ENCODE measurements at regions not wholly inside any gene's neighbourhood (a gene's known extent, or its start where the extent isn't known, plus 50 kb on each side); places are given as distances from the start of the nearest gene placed in this dataset.
"Not testable (repeated sequence)": the region's sequence is repeated elsewhere in the genome, so short reads cannot be mapped to it uniquely, and the experiment has no call there.

DNA sequence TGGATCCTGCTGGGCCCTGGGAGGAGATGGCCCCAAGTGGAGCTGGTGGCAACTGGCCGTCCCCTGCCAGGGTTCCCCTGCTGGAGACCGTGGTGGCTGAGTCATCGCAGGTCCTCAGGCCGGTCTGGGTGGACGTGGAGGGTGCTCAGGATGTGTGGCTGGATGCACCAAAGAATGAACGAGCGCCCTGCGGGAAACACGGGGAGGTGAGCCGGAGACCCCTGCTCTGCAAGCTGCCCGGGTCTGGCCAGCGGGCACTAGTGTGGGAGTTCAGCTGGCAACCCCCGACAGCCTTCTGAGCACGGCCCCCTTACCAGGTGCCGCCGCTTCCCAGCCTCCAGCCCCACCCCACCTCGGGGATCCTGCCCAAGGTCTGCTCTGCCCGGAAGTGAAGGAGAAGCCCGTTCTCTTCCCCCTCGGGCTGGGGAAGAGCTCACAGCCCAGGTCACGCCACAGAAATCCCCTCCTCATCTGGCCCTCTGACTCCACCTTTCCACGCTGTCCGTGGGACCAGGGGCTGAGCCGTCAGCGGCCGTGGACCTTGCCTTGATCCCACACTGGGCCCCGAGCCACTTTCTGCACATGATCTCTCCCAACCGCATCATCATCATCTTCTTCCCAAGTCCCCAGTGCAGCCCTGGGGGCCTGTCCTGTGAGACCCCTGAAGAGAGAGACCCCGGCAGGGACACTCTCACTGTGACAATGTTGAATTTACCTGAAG lies 165.5 kb downstream of the KIF26A start:
- DNase-seq (ENCODE audit: low read depth in 1 of 2, low spot score in 1 of 2), result no peak

DNA sequence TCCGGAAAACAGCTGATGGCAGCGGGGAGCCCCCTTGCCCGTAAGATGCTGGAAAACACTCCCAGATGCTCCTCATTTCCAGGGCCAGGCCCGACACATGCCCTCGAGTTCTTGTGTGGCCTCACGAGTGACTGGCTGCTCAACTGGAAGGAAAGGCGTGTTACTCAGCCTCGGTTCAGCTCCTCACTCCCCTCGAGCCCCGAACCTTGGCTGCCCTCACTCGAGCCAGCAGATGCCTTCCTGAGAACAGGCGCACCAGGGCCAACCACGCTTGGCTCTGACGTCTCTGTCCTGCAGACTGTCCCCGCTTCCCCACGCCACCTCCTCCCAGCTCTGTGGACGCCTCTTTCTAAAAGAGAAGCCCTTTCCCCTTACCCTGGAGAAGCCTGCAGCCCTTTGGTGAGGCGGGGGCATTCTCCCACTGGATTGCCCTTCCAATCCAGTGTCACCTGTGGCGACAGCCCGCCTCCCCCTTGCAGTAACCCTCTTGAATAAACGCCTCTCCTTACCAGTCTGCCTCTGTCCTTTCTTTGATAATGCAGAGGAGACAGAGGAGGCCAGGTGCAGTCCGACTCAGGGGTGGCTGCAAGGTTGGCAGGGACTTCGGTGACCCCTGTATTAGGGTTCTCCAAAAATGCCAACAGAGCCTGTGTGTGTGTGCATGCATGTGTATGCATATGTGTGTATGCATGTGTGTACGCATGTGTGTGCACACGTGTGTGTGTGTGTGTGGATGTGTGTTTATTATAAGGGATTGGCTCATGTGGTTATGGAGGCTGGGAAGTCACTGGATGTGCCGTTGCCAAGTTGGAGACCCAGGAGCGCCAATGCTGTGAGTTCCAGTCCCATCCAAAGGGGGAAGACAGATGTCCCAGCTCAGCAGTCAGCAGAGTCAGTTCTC lies 166.3 kb downstream of the KIF26A start:
- no peak for DNase-seq (ENCODE audit: low read depth in 1 of 2, low spot score in 1 of 2)

DNA sequence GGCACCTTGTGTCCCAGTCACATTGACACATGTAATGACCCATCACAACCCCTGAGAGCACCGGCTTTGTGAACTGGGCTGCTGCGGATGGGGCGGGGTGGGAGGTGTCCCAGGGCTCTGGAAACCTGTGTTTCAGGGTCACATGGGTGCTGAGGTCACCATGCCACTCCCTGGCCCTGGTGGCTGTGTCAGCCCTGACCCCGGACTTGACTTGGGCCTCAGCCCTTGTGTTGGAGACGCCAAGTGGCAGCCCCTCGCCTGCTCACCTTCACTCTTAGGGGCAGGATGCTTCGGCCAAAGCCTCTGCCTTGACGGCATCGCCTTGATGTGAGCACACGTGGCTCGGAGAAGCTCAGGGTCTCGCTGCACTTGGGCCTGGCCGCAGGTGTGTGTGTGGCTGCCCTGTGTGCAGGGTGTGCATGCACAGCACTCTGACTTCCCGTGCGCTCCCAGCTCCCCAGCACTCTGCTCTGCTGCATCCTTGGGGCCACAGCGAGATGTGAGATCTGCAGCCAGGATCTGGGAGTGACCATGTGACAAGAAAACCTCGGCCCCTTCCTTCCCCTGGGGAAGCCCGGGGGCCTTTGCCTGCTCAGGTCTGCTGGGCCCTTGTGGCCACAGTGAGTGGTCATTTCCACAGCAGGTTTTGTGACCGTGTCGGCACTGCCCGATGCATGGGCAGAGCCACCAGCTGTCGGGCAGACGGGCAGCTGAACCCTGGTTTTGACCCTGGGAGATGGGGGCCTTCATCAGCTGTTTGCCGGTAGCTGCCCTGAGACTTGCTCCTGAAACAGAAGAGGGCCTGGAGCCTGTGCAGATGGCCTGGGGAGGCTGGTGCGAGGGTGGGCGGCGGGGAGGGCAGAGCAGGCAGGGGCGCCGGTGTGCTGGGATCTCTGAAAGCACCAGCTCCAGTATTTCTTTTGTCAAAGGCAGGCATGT lies 167.4 kb downstream of the KIF26A start:
- no peak for DNase-seq (ENCODE audit: low read depth in 1 of 2, low spot score in 1 of 2)

DNA sequence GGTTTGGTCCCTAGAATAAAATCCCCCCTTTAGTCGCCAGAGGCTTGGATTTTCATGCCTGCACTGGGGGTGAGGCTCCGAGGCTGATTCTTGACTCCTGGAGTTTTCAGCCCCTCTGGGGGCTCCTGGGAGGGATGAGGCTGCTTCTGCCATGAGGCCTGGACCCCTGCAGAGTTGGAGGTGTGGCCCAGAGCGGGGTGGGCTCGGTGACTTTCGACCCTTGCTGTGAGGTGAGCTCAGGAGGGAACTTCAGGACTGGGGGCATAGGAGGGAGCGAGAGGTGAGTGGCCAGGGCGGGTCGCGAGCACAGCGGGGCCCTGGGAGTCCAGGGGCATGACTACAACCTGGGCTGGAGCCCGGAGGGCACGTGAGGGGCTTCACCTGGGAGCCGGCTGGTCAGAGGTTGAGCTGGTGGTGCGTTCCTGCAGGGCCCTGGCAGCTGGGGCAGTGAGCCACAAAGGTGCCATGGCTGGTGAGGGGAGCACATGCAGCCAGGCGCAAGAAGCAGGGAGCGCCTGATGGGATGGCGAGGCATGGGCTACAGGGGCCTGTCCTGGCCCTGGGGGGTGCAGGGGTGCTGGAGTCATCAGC lies 168.2 kb downstream of the KIF26A start:
- DNase-seq (ENCODE audit: low read depth in 1 of 2, low spot score in 1 of 2), result no peak

DNA sequence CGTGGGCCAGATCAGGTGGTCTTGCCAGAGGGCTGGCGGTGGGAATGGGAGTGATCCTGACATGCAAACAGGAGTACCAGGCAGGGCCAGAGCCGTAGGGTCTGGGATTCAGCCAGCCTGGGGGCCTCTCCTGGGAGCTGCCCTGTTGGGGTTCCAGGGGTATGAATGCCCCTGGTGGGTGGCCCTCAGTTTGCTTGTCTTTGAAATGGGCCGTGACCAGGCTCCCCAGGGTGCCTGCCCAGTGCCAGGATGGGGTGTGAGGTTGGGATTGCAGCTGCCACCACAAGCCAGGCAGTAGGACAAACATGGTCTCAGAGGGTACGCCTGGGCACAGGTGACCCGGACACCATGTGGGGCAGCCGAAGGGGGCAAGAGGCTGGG lies 168.8 kb downstream of the KIF26A start:
- DNase-seq (ENCODE audit: low read depth in 1 of 2, low spot score in 1 of 2), result no peak

DNA sequence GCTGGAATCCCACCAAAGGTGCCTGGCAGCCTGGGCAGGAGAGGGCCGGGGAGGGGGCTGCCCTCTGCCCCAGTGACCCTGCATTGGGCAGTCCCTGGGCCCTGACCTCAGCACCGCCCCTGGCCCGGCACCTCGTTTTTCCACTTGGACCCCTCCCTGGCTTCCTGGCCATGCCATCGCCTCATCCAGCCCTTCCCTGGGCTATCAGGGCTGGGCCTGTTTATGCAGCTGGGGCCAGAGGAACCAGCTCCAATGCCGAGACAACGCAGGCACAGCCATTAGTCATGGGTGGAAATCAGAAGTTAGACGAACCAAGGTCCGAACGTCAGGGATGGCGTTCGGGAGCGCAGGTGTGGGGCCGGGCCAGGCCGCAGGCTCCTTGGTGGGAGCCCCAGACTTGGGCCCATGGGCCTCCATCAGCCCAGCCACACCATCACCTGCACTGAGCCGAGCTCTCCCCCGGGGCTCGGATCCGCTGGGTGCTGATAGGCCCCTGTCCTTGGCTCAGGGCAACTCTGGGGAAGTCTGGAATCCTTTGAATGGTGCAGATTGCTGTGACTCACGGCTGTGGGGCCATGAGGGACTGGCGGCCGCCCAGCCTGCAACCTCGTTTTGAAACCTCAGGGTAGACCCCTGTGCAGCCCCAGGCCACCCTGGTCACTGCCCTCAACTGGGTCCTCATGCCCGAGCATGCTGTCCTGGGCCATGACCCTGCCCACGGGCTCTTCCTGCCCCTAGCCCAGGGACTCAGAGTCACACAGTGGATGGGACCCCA lies 169.4 kb downstream of the KIF26A start:
- no peak for DNase-seq (ENCODE audit: low read depth in 1 of 2, low spot score in 1 of 2)

DNA sequence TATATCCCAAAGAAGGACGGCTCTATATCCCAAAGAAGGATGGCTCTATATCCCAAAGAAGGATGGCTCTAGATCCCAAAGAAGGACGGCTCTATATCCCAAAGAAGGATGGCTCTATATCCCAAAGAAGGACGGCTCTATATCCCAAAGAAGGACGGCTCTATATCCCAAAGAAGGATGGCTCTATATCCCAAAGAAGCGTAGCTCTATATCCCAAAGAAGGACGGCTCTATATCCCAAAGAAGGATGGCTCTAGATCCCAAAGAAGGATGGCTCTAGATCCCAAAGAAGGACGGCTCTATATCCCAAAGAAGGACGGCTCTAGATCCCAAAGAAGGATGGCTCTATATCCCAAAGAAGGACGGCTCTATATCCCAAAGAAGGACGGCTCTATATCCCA lies 170.1 kb downstream of the KIF26A start:
- DNase-seq (ENCODE audit: low read depth in 1 of 2, low spot score in 1 of 2), result not testable (repeated sequence)

DNA sequence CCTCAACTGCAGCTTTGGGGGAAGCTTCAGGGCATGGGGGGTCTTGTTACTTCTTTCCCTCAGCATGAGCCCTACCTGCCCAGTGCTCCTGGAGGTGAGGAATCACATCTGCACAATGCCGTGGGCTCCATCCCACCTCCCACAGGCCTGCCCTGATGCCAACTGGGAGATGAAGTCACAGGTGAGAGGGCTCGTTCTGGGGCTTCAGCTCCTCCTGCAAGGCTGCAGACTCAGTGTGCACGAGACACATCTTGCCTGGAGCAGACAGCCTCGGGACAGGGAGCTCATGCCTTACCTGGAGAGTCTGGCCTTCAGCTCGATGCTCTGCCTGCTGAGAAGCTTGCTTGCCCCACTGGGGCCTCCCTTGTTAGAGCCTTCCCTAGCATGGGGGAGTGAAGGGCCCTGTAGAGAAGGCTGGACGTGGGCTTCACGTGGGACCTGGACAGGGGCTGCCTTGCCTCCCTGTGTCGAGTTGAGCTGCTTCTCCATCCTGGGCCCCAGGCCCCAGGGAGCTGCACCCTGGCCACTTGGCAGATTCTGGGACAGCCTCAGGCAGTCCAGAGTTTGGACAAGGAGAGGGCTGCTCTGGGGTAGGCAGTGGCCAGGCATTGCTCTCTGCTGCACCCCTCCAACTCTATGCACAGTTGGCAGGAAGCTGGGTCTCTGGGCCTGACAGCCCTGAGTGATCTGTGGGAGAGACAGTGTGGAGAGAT lies 171.4 kb downstream of the KIF26A start:
- no peak for DNase-seq (ENCODE audit: low read depth in 1 of 2, low spot score in 1 of 2)

DNA sequence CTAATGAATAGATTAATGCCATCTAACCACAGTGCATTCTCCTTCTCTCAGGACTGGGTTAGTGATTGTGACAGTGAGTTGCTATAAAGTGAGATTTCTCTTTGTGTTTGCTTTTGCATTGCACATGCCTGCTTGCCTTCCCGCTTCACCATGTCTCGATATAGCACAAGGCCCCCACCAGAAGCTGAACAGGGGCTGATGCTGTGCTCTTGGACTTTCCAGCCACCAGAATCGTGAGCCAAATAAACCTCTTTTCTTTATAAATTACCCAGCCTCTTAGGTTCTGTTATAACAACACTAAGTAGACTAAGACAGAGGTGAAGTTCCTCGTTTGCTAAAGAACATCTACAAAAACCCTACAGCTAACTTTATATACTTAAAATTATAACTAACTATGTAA lies 173.0 kb downstream of the KIF26A start:
- DNase-seq (ENCODE audit: low read depth in 1 of 2, low spot score in 1 of 2), result no peak

DNA sequence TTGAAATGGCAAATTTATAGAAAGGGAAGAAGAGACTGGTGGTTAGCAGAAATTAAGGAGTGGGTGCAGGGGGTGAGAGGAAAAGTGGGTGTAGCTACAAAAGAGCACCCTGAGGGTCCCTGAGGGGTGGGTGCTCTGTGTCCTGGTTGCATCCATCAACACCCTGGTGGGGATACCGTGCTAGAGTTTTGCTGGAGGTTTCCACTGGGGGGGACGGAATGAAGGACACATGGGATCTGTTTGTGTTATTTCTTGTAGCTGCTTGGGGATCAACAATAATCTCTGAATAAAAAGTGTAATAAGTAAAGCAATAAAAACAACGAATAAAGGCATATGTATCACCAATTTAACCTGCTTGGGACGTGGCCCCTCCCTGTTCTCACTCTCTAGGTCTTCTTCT lies 175.3 kb downstream of the KIF26A start:
- DNase-seq (ENCODE audit: low read depth in 1 of 2, low spot score in 1 of 2), result no peak

DNA sequence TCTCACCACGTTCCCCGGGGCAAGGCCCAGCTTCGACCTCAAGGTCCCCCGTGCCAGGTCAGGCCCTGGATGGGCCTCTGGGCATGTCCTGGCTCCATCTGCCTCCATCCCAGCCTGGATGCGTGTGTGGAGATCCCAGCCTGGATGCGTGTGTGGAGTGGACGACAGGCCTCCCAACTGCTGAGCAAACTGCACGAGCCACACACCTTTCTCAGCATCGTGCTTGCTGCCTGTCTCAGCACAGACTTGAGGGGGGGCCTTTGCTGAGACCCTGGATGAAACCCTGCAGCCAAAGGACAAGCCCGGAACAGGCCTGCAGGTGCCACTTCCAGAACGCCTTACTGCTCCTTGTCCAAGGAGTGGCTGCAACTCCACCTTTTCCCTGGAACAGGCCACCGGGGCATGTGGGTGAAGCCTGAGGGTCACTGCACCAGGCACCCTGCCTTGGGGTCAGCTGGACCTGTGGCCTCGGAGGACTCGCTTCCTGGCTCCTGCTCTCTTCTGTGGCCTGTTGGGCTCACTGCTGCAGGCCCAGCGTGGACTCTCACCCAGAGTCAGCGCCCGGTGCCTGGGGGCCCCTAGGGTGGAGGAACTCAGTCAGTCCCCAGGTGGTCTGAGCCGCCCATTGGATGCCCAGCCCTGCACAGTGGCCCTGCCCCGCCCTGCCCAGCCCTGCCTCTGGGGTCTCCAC lies 176.0 kb downstream of the KIF26A start:
- DNase-seq (ENCODE audit: low read depth in 1 of 2, low spot score in 1 of 2), result no peak

DNA sequence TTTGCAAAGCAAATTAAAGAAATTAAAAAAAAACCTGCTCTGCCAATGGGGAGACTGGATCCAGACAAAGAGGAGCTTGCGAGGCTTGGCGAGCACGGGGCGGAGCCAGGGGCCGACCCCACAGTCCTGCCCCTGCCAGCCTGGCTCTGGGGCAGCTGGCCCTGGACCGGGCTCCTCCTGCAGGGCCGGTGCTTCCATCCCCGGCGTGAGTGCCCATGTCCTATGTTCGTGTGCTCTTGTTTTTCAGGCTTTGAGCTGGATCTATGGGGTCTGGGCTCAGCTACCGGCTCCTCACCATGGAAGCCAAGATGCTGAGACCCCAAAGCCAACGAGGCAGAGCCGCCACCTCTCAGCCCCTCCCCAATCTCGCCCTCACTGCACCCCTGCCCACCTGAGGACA lies 176.8 kb downstream of the KIF26A start:
- DNase-seq (ENCODE audit: low read depth in 1 of 2, low spot score in 1 of 2), result no peak

DNA sequence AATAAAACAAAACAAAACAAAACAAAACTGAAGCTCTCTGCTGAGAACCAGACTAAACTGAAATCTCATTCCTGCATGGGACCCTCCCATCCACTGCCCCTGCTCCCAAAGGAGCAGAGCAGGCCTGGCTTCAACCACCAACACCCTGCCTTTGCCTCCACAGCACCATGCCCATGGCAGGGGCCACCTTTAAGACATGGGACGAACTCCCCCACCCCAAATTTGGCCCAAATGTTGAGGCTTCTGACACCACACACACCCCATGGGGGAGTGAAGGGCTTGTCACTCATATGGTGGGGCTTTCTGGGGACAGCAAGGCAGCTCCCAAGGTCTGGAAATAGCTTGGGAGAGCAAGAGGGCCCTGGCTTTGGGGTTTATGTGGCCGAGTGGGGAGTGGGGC lies 177.2 kb downstream of the KIF26A start:
- DNase-seq (ENCODE audit: low read depth in 1 of 2, low spot score in 1 of 2), result no peak

DNA sequence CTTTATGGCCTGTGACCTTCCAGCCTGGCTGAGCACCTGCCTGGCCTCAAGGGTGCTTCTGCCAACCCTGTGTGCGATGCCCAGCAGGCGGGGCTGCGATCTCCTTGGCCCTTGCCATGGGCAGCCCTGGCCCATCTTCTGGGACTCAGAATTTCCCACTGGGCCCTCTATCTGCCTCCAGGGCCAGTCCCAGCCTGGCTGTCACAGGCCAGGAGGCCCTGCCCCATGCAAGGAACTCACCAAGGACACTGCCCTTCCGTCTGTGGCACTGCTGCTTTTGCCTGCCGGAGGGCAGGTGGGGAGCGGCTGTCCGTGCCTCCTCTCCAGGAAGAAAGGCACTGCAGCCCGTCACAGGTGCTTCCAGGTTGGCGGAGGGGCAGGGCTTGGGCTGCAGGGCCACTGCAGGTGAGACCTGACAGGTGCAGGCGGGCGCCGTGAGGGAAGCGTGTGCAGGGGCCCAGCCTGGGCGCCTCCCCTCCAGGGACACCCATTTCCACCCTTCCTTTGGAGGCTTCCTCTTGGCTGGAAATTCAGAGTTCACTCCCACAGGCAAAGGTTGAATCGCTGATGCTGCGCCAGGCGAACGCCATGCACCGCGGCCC lies 177.8 kb downstream of the KIF26A start:
- DNase-seq (ENCODE audit: low read depth in 1 of 2, low spot score in 1 of 2), result no peak

DNA sequence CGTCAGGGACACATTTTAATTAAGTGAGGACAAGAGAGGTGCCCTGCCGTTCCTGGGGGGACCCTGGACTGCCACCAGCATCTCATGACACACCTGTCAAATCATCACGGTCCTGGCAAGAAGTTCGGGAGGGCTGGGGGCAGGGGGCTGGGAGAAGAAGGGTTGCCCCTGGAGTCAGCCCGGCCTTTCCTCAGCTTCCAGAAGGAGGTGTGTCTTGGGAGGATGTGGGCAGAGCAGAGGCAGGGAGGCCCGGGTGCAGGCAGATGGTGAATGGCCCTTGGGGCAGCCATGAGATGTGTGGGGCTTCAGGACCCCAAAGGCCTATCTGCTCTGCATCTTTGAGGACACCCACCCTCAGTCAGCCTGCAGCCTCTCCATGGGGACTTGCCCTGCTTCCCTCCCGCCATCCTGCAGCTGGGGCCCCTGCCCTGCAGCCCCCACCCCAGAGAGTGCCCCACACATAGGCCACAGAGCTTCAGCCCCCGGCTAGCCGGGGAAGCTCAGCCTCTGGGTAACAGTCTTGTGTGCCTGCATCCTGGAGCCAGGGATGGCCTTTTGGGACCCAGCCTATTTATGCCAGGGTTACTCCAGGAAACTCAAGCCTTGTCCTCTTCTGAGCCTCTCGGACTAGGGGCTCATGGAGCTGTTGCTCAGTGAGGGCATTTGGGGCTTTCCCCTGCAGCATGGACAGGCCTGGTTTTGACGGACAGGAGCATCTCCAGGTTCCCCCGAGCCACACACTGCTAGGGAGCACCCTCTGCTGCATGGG lies 178.5 kb downstream of the KIF26A start:
- no peak for DNase-seq (ENCODE audit: low read depth in 1 of 2, low spot score in 1 of 2)

DNA sequence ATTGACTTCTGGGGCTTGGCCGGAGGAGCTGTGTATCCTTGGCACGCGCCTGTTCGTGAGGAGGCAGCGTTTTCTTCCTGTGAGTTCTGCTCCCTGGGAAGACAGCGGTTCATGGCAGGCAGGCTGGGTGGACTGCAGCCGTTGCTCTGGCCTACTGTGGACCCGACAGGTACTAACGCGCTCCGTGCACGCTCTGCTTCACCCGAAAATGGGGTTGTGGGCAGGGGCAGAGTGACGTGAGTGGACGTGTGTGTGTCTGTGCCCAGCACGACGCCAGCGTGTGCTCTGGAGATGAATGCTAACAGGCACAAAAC lies 179.1 kb downstream of the KIF26A start:
- no peak for DNase-seq (ENCODE audit: low read depth in 1 of 2, low spot score in 1 of 2)

DNA sequence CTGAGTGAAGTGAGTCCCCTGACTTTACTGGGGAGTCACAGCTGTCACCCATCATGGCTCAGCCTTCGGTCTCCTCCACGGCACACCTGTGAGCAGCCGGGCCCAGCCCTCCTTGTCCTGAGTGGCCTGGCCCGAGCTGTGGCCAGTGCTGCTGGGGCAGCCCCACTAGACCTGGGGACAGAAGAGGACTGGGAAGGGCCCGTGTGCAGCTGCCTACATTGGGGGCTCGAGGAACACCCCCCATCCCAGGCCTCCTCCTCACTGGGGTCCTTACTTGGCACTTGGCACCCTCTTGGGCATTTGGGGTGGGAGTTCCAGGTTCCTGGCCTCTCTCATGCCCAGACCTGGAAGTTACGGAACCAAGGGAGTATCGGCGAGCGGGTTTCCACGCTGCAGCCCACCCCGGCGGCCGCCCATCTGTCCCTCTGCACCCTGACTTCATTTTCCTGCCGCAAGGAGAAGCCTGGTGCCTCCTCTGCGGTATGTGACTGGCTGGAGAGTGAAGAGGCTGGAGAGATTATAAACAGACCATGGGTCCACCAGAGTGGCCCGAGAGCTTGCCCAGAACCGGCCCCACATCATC lies 179.7 kb downstream of the KIF26A start:
- no peak for DNase-seq (ENCODE audit: low read depth in 1 of 2, low spot score in 1 of 2)
